ENCODE measurements at regions not wholly inside any gene's neighbourhood (a gene's known extent, or its start where the extent isn't known, plus 50 kb on each side); places are given as distances from the start of the nearest gene placed in this dataset.

DNA sequence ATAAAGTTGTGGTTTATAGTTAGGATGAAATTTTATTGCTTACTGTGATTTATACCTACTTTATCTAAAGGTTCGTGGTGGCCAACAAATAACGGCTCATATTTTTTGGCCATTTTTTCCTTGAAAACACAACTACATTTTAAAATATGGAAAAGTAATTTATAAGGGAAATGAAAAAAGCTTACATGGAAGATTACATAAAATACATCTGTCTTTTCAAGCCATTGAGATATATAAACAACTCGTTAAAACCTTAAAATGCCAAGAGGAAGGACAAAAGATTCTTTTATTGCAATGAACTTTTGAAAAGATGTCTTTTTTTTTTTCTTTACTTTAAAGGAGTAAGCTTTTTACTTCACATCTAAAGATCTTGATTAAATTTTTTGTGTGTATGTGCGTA lies 55.4 kb upstream of the EYA4 start:
- no peak for DNase-seq (ENCODE audit: low spot score)

DNA sequence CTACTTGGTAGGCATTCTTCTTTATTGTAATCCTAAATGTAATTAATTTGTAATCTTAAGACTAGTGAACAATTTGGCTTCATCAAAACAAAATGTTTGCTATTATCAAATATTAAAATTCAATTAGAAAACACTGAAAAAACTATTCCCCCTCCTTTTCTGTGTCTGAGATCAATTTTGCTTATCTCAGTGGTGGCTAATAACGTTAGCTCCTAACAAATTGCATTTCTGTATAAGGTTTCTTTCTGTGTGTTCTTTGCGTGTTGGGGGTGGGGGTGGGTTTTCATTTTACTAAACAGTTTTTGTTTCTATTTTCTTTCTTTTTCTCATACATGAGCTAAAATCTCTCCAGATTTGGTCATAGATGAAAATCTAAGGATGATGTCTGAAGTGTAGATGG lies 54.0 kb upstream of the EYA4 start:
- no peak for DNase-seq (ENCODE audit: low spot score)

DNA sequence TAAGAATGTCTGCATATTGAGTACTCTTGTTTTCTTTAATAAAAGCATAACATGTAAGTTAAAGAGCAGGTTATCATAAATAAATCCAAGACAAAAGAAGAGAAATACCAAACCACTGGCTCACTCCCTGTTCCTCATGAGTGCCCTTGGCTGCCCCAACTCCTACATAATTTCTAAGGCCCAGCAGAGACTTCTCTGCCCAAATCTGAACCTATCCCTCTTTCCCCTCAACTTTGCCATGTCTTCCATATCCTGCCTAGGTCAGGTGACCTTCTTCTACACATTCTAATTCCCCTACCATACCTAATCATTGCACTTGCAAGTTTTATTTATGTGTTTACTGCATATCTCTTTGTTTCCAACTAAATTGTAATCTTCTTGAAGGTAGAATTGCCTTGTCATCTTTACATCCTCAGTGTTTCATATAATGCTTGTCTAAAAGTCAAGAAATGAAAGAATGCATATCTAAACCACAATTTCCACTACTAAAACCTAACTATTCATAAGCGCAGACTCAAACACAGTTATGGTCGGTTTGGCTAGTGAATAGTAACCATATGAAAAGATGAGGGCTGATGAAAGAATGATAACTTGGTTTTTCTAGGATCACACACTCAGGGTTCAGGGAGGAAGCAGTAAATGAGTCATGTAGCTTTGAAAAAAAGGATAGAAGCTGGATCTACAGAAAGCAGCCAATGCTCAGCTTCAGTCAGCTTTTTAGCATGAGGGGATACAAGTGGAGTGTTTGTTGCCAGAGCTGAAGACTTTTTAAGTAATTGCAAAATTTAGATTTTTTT lies 53.3 kb upstream of the EYA4 start:
- DNase-seq (ENCODE audit: low spot score) = no peak

DNA sequence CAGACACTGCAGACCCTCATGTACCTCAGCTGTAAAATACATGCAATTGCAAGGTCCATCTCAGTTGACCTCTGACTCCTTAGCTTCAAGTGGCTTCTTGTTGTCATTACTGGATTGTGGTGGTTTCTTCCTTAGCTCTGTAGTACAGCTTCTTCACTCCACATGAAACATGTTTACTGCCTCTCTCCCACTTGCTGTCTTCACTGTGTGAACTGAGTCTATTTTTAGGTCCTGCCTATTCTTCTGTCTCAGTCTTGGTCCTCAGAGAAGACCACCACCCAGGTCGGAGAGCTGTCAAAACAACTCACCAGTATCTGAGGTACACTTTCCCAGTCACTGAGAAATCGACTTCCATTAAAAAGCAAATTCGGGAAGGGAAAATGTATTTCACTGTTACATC lies 50.2 kb upstream of the EYA4 start:
- DNase-seq (ENCODE audit: low spot score) = no peak

DNA sequence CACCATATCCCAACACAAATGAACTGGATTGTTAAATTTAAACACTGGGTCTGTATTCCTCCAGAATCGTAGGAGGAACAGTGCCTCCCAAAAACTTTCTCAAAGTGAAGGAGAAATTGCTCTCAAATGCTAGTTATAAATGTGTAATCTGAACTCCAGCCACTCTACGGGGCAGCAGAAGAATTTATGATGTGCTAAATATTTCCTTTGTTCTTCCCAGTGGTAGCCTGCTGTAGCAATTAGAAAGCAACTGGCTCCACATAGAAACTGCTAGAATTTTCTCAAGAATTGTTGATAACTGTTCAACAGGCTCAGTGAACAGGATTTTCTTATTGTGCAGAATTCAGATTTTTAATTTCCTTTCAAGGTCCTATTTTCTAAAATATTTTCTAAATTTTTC lies 49.8 kb upstream of the EYA4 start:
- DNase-seq (ENCODE audit: low spot score) = no peak

Measured in hepatic stellate cell (primary cell).